Progenitor cell of endocrine pancreas (in vitro differentiated cells): ENCODE measurements at regions not wholly inside any gene's neighbourhood (a gene's known extent, or its start where the extent isn't known, plus 50 kb on each side); places are given as distances from the start of the nearest gene placed in this dataset.

Experiments
- DNase-seq: peaks from one replicate; pipeline ENCODE4 v3.0.0; 2021; ENCODE audit warnings: low spot score; ENCODE audit not compliant: unreplicated experiment
- H3K27ac Mint-ChIP-seq: 2 replicates; pipeline ENCODE4 v1.8.0; 2021; ENCODE audit warnings: mild to moderate bottlenecking, moderate library complexity, mixed read lengths
- H3K27me3 Mint-ChIP-seq: 2 replicates; pipeline ENCODE4 v1.8.0; 2021; ENCODE audit warnings: mixed read lengths
- H3K36me3 Mint-ChIP-seq: 2 replicates; pipeline ENCODE4 v1.8.0; 2022; ENCODE audit warnings: mixed read lengths; ENCODE audit not compliant: insufficient read depth
- H3K4me1 Mint-ChIP-seq: 2 replicates; pipeline ENCODE4 v1.8.0; 2021; ENCODE audit warnings: low read depth, mixed read lengths
- H3K4me3 Mint-ChIP-seq: 2 replicates; pipeline ENCODE4 v1.8.0; 2021; ENCODE audit warnings: low read depth, mild to moderate bottlenecking, moderate library complexity, mixed read lengths
- H3K9me3 Mint-ChIP-seq: 2 replicates; pipeline ENCODE4 v1.8.0; 2021; ENCODE audit warnings: low read depth, mixed read lengths
- CTCF ChIP-seq: fragments of 200-600 bp; sonication (generic); IDR thresholded peaks from one replicate; pipeline ENCODE4 v1.5.0; 2021; ENCODE audit warnings: antibody characterized with exemption, mild to moderate bottlenecking; ENCODE audit not compliant: unreplicated experiment

- no peak for DNase-seq
- no peaks in the 10 kb centered on the region for H3K27me3 Mint-ChIP-seq
- H3K36me3 Mint-ChIP-seq = peaks cover 1% of the 10 kb centered on the region
- no peak overlapping the region for H3K27ac Mint-ChIP-seq
- no peak overlapping the region for H3K4me3 Mint-ChIP-seq
- TF ChIP-seq CTCF = no peak
- peaks cover 5% of the 10 kb centered on the region for H3K4me1 Mint-ChIP-seq
- peaks cover 9% of the 10 kb centered on the region for H3K9me3 Mint-ChIP-seq
These were observed 1721.0 kb upstream of the PIK3C3 start for GRCh38 chr18:40233931-40234616.

- Mint-ChIP-seq H3K4me3 (no peak overlapping the region), H3K36me3 (no peaks in the 10 kb centered on the region), H3K27ac (no peak overlapping the region), H3K4me1 (no peaks in the 10 kb centered on the region), H3K9me3 (no peaks in the 10 kb centered on the region), H3K27me3 (no peaks in the 10 kb centered on the region)
- DNase-seq = no peak
- no peak for TF ChIP-seq CTCF
These were observed 1732.3 kb upstream of the PIK3C3 start for GRCh38 chr18:40222776-40223175.

- DNase-seq = no peak
- no peaks in the 10 kb centered on the region for H3K27me3 Mint-ChIP-seq
- TF ChIP-seq CTCF = no peak
- no peaks in the 10 kb centered on the region for H3K36me3 Mint-ChIP-seq
- no peak overlapping the region for H3K27ac Mint-ChIP-seq
- no peaks in the 10 kb centered on the region for H3K4me1 Mint-ChIP-seq
- peaks cover 4% of the 10 kb centered on the region for H3K9me3 Mint-ChIP-seq
- no peak overlapping the region for H3K4me3 Mint-ChIP-seq
These were observed 1738.2 kb upstream of the PIK3C3 start for GRCh38 chr18:40216856-40217255.

DNA sequence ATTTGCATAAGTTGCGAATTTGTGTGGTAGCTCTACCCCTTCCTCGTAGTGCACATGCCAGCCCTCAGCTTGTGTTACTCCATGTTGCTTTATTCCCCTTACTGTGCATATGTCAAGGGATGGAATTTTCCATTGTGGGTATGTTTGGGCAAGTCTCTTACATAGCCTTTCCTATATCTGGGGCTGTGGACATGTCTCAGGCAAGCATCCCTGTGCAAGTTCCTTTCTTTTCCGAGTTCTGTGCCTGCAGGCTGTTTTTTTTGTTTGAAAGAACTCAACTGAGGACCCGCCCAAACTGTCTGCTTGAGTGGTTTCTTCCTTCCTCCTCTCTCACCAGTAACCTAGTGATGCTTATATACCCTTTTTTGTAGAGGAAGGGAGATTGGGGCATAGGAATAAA lies 1739.1 kb upstream of the PIK3C3 start:
- H3K27me3 Mint-ChIP-seq = no peaks in the 10 kb centered on the region
- no peak for TF ChIP-seq CTCF
- no peak overlapping the region for H3K27ac Mint-ChIP-seq
- DNase-seq = no peak
- no peak overlapping the region for H3K4me3 Mint-ChIP-seq
- H3K4me1 Mint-ChIP-seq = no peaks in the 10 kb centered on the region
- peaks cover 4% of the 10 kb centered on the region for H3K9me3 Mint-ChIP-seq
- H3K36me3 Mint-ChIP-seq = no peaks in the 10 kb centered on the region

DNA sequence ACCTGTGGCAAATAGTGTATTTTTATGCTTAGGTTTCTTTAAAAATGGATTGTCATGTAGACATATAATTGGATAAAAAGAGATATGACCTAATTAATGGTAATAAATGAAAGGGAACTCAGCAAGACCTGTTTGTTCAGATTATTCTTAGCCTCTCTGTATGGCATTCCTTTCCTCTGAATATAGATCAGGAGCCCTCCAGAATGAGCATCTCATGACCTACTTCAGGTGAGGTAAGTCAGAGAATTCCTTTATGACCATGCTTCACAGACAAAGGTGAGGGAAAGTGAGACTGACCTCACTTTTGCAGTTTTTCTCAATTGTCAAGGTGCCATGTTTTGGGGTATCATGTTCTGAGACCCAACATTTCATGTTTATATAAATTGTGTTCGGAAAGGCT lies 1744.3 kb upstream of the PIK3C3 start:
- no peak for TF ChIP-seq CTCF
- Mint-ChIP-seq H3K4me3 (no peak overlapping the region), H3K27me3 (no peaks in the 10 kb centered on the region), H3K9me3 (peaks cover 7% of the 10 kb centered on the region), H3K36me3 (no peaks in the 10 kb centered on the region), H3K4me1 (peaks cover 4% of the 10 kb centered on the region), H3K27ac (no peak overlapping the region)
- DNase-seq = no peak
